ENCODE measurements at regions not wholly inside any gene's neighbourhood (a gene's known extent, or its start where the extent isn't known, plus 50 kb on each side); places are given as distances from the start of the nearest gene placed in this dataset.

GRCh38 chr13:34214686-34215085, 396.7 kb downstream of the RFC3 start:
- TF ChIP-seq, protein P1, sequence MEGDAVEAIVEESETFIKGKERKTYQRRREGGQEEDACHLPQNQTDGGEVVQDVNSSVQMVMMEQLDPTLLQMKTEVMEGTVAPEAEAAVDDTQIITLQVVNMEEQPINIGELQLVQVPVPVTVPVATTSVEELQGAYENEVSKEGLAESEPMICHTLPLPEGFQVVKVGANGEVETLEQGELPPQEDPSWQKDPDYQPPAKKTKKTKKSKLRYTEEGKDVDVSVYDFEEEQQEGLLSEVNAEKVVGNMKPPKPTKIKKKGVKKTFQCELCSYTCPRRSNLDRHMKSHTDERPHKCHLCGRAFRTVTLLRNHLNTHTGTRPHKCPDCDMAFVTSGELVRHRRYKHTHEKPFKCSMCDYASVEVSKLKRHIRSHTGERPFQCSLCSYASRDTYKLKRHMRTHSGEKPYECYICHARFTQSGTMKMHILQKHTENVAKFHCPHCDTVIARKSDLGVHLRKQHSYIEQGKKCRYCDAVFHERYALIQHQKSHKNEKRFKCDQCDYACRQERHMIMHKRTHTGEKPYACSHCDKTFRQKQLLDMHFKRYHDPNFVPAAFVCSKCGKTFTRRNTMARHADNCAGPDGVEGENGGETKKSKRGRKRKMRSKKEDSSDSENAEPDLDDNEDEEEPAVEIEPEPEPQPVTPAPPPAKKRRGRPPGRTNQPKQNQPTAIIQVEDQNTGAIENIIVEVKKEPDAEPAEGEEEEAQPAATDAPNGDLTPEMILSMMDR (IDR thresholded peaks at IDR 0.05): no peak
- TF ChIP-seq POLR2A (IDR thresholded peaks at IDR 0.05): no peak

Data from heart left ventricle (tissue), 13 donors.